ENCODE measurements at regions not wholly inside any gene's neighbourhood (a gene's known extent, or its start where the extent isn't known, plus 50 kb on each side); places are given as distances from the start of the nearest gene placed in this dataset.

- Histone ChIP-seq H3K27me3 (ENCODE audit: insufficient read depth, low read length, poor library complexity, severe bottlenecking) (no peaks in the 10 kb centered on the region), H3F3A (ENCODE audit: low read depth) (no peaks in the 10 kb centered on the region), H3K9me2 (replicated peaks; ENCODE audit: low read depth, low read length) (no peaks in the 10 kb centered on the region), H3K4me3 (ENCODE audit: low read length, poor library complexity, severe bottlenecking) (no peak overlapping the region), H2AFZ (ENCODE audit: low read length) (0 out of 2 replicates have a peak overlapping the region, but pooled peaks have one; percentile 8), H3K36me3 (ENCODE audit: insufficient read depth, low read length) (no peaks in the 10 kb centered on the region), H4K20me1 (ENCODE audit: insufficient read depth, low read length, poor library complexity, severe bottlenecking) (no peaks in the 10 kb centered on the region), H3K79me2 (ENCODE audit: insufficient read depth, low read length) (no peaks in the 10 kb centered on the region), H3K9me3 (ENCODE audit: insufficient read depth, low read depth, low read length) (peaks cover 3% of the 10 kb centered on the region; the same call in 1 of the 2 replicates), H3K4me1 (ENCODE audit: insufficient read depth, low read length, poor library complexity, severe bottlenecking) (no peaks in the 10 kb centered on the region), H3K4me2 (ENCODE audit: low read depth, low read length, poor library complexity, severe bottlenecking) (no peak overlapping the region), H3K9ac (ENCODE audit: low read depth, low read length, poor library complexity, severe bottlenecking) (no peak overlapping the region)
- TF ChIP-seq EZH2phosphoT487 (IDR thresholded peaks at IDR 0.05; ENCODE audit: borderline replicate concordance) (no peak), CTCF (conservative IDR thresholded peaks at IDR 0.05; ENCODE audit: low read length) (no peak)
Measured at GRCh38 chr5:143674469-143674786, 137.5 kb upstream of the HMHB1 start.

GRCh38 chr5:143673676-143674468 lies 138.1 kb upstream of the HMHB1 start:
- Histone ChIP-seq H3K4me1 (ENCODE audit: insufficient read depth, low read length, poor library complexity, severe bottlenecking) (no peaks in the 10 kb centered on the region), H3K9me3 (ENCODE audit: insufficient read depth, low read depth, low read length) (peaks cover 3% of the 10 kb centered on the region; the same call in 1 of the 2 replicates), H3F3A (ENCODE audit: low read depth) (no peaks in the 10 kb centered on the region), H4K20me1 (ENCODE audit: insufficient read depth, low read length, poor library complexity, severe bottlenecking) (no peaks in the 10 kb centered on the region), H3K79me2 (ENCODE audit: insufficient read depth, low read length) (no peaks in the 10 kb centered on the region), H3K27me3 (ENCODE audit: insufficient read depth, low read length, poor library complexity, severe bottlenecking) (no peaks in the 10 kb centered on the region), H3K36me3 (ENCODE audit: insufficient read depth, low read length) (no peaks in the 10 kb centered on the region), H3K9me2 (replicated peaks; ENCODE audit: low read depth, low read length) (no peaks in the 10 kb centered on the region), H3K4me3 (ENCODE audit: low read length, poor library complexity, severe bottlenecking) (no peak overlapping the region), H3K9ac (ENCODE audit: low read depth, low read length, poor library complexity, severe bottlenecking) (no peak overlapping the region), H2AFZ (ENCODE audit: low read length) (no peak overlapping the region), H3K4me2 (ENCODE audit: low read depth, low read length, poor library complexity, severe bottlenecking) (no peak overlapping the region)
- no peak for TF ChIP-seq EZH2phosphoT487 (IDR thresholded peaks at IDR 0.05; ENCODE audit: borderline replicate concordance)

GRCh38 chr5:143672806-143673205 lies 139.2 kb upstream of the HMHB1 start:
- Histone ChIP-seq H3K9ac (ENCODE audit: low read depth, low read length, poor library complexity, severe bottlenecking) (no peak overlapping the region), H3K4me3 (ENCODE audit: low read length, poor library complexity, severe bottlenecking) (no peak overlapping the region), H3K36me3 (ENCODE audit: insufficient read depth, low read length) (no peaks in the 10 kb centered on the region), H3K9me3 (ENCODE audit: insufficient read depth, low read depth, low read length) (peaks cover 3% of the 10 kb centered on the region; the same call in 1 of the 2 replicates), H2AFZ (ENCODE audit: low read length) (no peak overlapping the region; the same call in 1 of the 2 replicates), H3K9me2 (replicated peaks; ENCODE audit: low read depth, low read length) (no peaks in the 10 kb centered on the region), H3K4me2 (ENCODE audit: low read depth, low read length, poor library complexity, severe bottlenecking) (no peak overlapping the region), H3K4me1 (ENCODE audit: insufficient read depth, low read length, poor library complexity, severe bottlenecking) (no peaks in the 10 kb centered on the region), H3K27me3 (ENCODE audit: insufficient read depth, low read length, poor library complexity, severe bottlenecking) (no peaks in the 10 kb centered on the region), H3K79me2 (ENCODE audit: insufficient read depth, low read length) (no peaks in the 10 kb centered on the region), H3F3A (ENCODE audit: low read depth) (no peaks in the 10 kb centered on the region), H4K20me1 (ENCODE audit: insufficient read depth, low read length, poor library complexity, severe bottlenecking) (no peaks in the 10 kb centered on the region)
- TF ChIP-seq EZH2phosphoT487 (IDR thresholded peaks at IDR 0.05; ENCODE audit: borderline replicate concordance) (no peak), CTCF (conservative IDR thresholded peaks at IDR 0.05; ENCODE audit: low read length) (no peak)
